ENCODE measurements at regions not wholly inside any gene's neighbourhood (a gene's known extent, or its start where the extent isn't known, plus 50 kb on each side); places are given as distances from the start of the nearest gene placed in this dataset.

- Histone ChIP-seq H3K79me2 (replicated peaks; ENCODE audit: insufficient read depth) (no peaks in the 10 kb centered on the region), H3K36me3 (ENCODE audit: insufficient read depth) (no peaks in the 10 kb centered on the region), H3K27me3 (ENCODE audit: insufficient read depth) (no peaks in the 10 kb centered on the region), H3K4me2 (no peak overlapping the region), H3K4me1 (ENCODE audit: insufficient read depth) (no peaks in the 10 kb centered on the region; the same call in 1 of the 2 replicates), H2AFZ (no peak overlapping the region; the same call in 1 of the 2 replicates), H3K9me2 (ENCODE audit: insufficient read depth) (no peaks in the 10 kb centered on the region), H3K27ac (ENCODE audit: low read depth) (no peak overlapping the region), H3K4me3 (no peak overlapping the region), H4K20me1 (replicated peaks; ENCODE audit: insufficient read depth) (no peaks in the 10 kb centered on the region), H3F3A (replicated peaks; ENCODE audit: low read depth) (no peaks in the 10 kb centered on the region)
- H3K9me3 Mint-ChIP-seq: no peaks in the 10 kb centered on the region
- H3K36me3 Mint-ChIP-seq (ENCODE audit: low read depth): no peaks in the 10 kb centered on the region
- H3K4me1 Mint-ChIP-seq: peaks cover 10% of the 10 kb centered on the region; the same call in 2 of the 3 replicates
- DNase-seq (ENCODE audit: low spot score): peak; percentile 48
- H3K27me3 Mint-ChIP-seq (ENCODE audit: insufficient read depth, low read depth, poor library complexity): no peaks in the 10 kb centered on the region
- no peak overlapping the region for H3K4me3 Mint-ChIP-seq
- no peak for TF ChIP-seq NANOG (IDR thresholded peaks at IDR 0.05; ENCODE audit: borderline replicate concordance)
- TF ChIP-seq, protein P1, sequence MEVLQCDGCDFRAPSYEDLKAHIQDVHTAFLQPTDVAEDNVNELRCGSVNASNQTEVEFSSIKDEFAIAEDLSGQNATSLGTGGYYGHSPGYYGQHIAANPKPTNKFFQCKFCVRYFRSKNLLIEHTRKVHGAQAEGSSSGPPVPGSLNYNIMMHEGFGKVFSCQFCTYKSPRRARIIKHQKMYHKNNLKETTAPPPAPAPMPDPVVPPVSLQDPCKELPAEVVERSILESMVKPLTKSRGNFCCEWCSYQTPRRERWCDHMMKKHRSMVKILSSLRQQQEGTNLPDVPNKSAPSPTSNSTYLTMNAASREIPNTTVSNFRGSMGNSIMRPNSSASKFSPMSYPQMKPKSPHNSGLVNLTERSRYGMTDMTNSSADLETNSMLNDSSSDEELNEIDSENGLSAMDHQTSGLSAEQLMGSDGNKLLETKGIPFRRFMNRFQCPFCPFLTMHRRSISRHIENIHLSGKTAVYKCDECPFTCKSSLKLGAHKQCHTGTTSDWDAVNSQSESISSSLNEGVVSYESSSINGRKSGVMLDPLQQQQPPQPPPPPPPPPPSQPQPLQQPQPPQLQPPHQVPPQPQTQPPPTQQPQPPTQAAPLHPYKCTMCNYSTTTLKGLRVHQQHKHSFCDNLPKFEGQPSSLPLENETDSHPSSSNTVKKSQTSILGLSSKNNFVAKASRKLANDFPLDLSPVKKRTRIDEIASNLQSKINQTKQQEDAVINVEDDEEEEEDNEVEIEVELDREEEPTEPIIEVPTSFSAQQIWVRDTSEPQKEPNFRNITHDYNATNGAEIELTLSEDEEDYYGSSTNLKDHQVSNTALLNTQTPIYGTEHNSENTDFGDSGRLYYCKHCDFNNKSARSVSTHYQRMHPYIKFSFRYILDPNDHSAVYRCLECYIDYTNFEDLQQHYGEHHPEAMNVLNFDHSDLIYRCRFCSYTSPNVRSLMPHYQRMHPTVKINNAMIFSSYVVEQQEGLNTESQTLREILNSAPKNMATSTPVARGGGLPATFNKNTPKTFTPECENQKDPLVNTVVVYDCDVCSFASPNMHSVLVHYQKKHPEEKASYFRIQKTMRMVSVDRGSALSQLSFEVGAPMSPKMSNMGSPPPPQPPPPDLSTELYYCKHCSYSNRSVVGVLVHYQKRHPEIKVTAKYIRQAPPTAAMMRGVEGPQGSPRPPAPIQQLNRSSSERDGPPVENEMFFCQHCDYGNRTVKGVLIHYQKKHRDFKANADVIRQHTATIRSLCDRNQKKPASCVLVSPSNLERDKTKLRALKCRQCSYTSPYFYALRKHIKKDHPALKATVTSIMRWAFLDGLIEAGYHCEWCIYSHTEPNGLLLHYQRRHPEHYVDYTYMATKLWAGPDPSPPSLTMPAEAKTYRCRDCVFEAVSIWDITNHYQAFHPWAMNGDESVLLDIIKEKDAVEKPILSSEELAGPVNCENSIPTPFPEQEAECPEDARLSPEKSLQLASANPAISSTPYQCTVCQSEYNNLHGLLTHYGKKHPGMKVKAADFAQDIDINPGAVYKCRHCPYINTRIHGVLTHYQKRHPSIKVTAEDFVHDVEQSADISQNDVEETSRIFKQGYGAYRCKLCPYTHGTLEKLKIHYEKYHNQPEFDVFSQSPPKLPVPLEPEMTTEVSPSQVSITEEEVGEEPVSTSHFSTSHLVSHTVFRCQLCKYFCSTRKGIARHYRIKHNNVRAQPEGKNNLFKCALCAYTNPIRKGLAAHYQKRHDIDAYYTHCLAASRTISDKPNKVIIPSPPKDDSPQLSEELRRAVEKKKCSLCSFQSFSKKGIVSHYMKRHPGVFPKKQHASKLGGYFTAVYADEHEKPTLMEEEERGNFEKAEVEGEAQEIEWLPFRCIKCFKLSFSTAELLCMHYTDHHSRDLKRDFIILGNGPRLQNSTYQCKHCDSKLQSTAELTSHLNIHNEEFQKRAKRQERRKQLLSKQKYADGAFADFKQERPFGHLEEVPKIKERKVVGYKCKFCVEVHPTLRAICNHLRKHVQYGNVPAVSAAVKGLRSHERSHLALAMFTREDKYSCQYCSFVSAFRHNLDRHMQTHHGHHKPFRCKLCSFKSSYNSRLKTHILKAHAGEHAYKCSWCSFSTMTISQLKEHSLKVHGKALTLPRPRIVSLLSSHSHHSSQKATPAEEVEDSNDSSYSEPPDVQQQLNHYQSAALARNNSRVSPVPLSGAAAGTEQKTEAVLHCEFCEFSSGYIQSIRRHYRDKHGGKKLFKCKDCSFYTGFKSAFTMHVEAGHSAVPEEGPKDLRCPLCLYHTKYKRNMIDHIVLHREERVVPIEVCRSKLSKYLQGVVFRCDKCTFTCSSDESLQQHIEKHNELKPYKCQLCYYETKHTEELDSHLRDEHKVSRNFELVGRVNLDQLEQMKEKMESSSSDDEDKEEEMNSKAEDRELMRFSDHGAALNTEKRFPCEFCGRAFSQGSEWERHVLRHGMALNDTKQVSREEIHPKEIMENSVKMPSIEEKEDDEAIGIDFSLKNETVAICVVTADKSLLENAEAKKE (CRISPR knock-in tag; IDR thresholded peaks at IDR 0.05): no peak
- no peak for TF ChIP-seq REST (IDR thresholded peaks at IDR 0.05; ENCODE audit: unreplicated experiment)
- no peak for TF ChIP-seq EZH2phosphoT487 (IDR thresholded peaks at IDR 0.05; ENCODE audit: unreplicated experiment)
- ATAC-seq: no peak
- H3K27ac Mint-ChIP-seq: no peak overlapping the region
These were observed 579.6 kb downstream of the USP25 start for GRCh38 chr21:16309250-16309971.

Data from GM23338 (cell line).